ENCODE measurements at regions not wholly inside any gene's neighbourhood (a gene's known extent, or its start where the extent isn't known, plus 50 kb on each side); places are given as distances from the start of the nearest gene placed in this dataset.

GRCh38 chr6:166687879-166688205 lies 60.8 kb upstream of the RPS6KA2 start:
- DNase-seq: no peak

GRCh38 chr6:166687070-166687878 lies 60.2 kb upstream of the RPS6KA2 start:
- DNase-seq: no peak

GRCh38 chr6:166686317-166686716 lies 59.3 kb upstream of the RPS6KA2 start:
- no peak for DNase-seq

GRCh38 chr6:166684866-166685265 lies 57.8 kb upstream of the RPS6KA2 start:
- DNase-seq: no peak

- no peak for DNase-seq
Measured at GRCh38 chr6:166684170-166684569, 57.1 kb upstream of the RPS6KA2 start.

- no peak for DNase-seq
Measured at GRCh38 chr6:166683477-166683876, 56.4 kb upstream of the RPS6KA2 start.

- DNase-seq: no peak
Measured at GRCh38 chr6:166679566-166679965, 52.5 kb upstream of the RPS6KA2 start.

- no peak for DNase-seq
Measured at GRCh38 chr6:166678426-166678825, 51.4 kb upstream of the RPS6KA2 start.

GRCh38 chr6:166677941-166678340 lies 50.9 kb upstream of the RPS6KA2 start:
- DNase-seq: no peak
